ENCODE measurements at regions not wholly inside any gene's neighbourhood (a gene's known extent, or its start where the extent isn't known, plus 50 kb on each side); places are given as distances from the start of the nearest gene placed in this dataset.

- no peak overlapping the region for H2AFZ ChIP-seq (replicated peaks; ENCODE audit: low read length, poor library complexity)
- H3K27ac ChIP-seq (ENCODE audit: insufficient read depth, low read length), result no peak overlapping the region
- in situ Hi-C loops (cut with MboI; ENCODE audit: low sequenced_read_pairs) (no loop called here), intact Hi-C loops (cut with micrococcal nuclease) (no loop called here), dilution Hi-C loops (cut with HindIII; ENCODE audit: low sequenced_read_pairs, unreplicated experiment) (no loop called here)
- H3K14ac ChIP-seq (replicated peaks; ENCODE audit: low read depth, low read length), result no peak overlapping the region
- H3K27me3 ChIP-seq (ENCODE audit: control insufficient read depth, insufficient read depth, low read length), result no peaks in the 10 kb centered on the region
- H2AK9ac ChIP-seq (replicated peaks; ENCODE audit: low read depth, low read length, poor library complexity), result no peak overlapping the region
- no peak overlapping the region for H4K8ac ChIP-seq (ENCODE audit: low read depth in 2 of 2, low read length in 2 of 2)
- H2BK15ac ChIP-seq (ENCODE audit: low read depth, low read length), result no peak overlapping the region
- DNase-seq, result no peak
- no peak overlapping the region for H4K91ac ChIP-seq (ENCODE audit: insufficient read depth, low read depth, low read length)
- WGBS, 2 experiments (ENCODE audit: extremely low coverage in 2 of 2, insufficient read length in 1 of 2), result no CpG with 5 or more reads among the region's 3 CpGs
- no peak overlapping the region for H3K18ac ChIP-seq (ENCODE audit: low read depth, low read length)
- no peaks in the 10 kb centered on the region for H3K79me1 ChIP-seq (ENCODE audit: low read depth in 1 of 2, low read length in 2 of 2)
- H2BK120ac ChIP-seq (ENCODE audit: low read depth, low read length), result no peak overlapping the region
- no peak overlapping the region for H4K5ac ChIP-seq (ENCODE audit: low read depth, low read length)
- ChIA-PET CTCF (no interaction called here), POLR2A (ENCODE audit: unreplicated experiment) (no interaction called here)
- no peak overlapping the region for H3K23ac ChIP-seq (ENCODE audit: low read depth, low read length)
- peaks cover 2% of the 10 kb centered on the region; the same call in 1 of the 2 replicates for H3K9me3 ChIP-seq (ENCODE audit: control insufficient read depth, insufficient read depth, low read length)
- no peak overlapping the region for H2BK20ac ChIP-seq (ENCODE audit: low read depth, low read length)
- H3K4me3 ChIP-seq (ENCODE audit: insufficient read depth, low read depth, low read length), result no peak overlapping the region
- no peak for ATAC-seq (ENCODE audit: low read depth)
- no peak overlapping the region for H3K9ac ChIP-seq (ENCODE audit: low read depth, low read length)
- no peak overlapping the region for H3K4ac ChIP-seq (ENCODE audit: low read depth, low read length)
- H3K36me3 ChIP-seq (ENCODE audit: control insufficient read depth, insufficient read depth, low read length), result no peaks in the 10 kb centered on the region
- no peak overlapping the region for H3K56ac ChIP-seq (ENCODE audit: extremely low read depth, insufficient read depth, low read length)
- no peak overlapping the region for H3K4me2 ChIP-seq (ENCODE audit: low read depth, low read length)
- H4K20me1 ChIP-seq (ENCODE audit: insufficient read depth, low read length), result no peaks in the 10 kb centered on the region
- TF ChIP-seq RAD21 (IDR thresholded peaks at IDR 0.05; ENCODE audit: low read length), result no peak
- TF ChIP-seq, protein P1, sequence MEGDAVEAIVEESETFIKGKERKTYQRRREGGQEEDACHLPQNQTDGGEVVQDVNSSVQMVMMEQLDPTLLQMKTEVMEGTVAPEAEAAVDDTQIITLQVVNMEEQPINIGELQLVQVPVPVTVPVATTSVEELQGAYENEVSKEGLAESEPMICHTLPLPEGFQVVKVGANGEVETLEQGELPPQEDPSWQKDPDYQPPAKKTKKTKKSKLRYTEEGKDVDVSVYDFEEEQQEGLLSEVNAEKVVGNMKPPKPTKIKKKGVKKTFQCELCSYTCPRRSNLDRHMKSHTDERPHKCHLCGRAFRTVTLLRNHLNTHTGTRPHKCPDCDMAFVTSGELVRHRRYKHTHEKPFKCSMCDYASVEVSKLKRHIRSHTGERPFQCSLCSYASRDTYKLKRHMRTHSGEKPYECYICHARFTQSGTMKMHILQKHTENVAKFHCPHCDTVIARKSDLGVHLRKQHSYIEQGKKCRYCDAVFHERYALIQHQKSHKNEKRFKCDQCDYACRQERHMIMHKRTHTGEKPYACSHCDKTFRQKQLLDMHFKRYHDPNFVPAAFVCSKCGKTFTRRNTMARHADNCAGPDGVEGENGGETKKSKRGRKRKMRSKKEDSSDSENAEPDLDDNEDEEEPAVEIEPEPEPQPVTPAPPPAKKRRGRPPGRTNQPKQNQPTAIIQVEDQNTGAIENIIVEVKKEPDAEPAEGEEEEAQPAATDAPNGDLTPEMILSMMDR (conservative IDR thresholded peaks at IDR 0.05; ENCODE audit: low read depth, low read length), result no peak
- no peak for TF ChIP-seq BHLHE40 (IDR thresholded peaks at IDR 0.05; ENCODE audit: low read depth, low read length)
- BruUV-seq (replicated peaks), result no TSS peak
- H3K9me1 ChIP-seq (ENCODE audit: insufficient read depth, low read length), result no peaks in the 10 kb centered on the region
- no peak overlapping the region for H2BK5ac ChIP-seq (ENCODE audit: low read depth, low read length, poor library complexity, severe bottlenecking)
- H2AK5ac ChIP-seq (ENCODE audit: low read depth, low read length), result no peak overlapping the region
- H3K4me1 ChIP-seq (ENCODE audit: control insufficient read depth, insufficient read depth, low read length), result no peaks in the 10 kb centered on the region
Observed at GRCh38 chr3:166478356-166478755, 641.1 kb upstream of the BCHE start.

Measured in IMR-90 (cell line).